GM21786 (cell line): ENCODE measurements at regions not wholly inside any gene's neighbourhood (a gene's known extent, or its start where the extent isn't known, plus 50 kb on each side); places are given as distances from the start of the nearest gene placed in this dataset.
"Not testable (repeated sequence)": the region's sequence is repeated elsewhere in the genome, so short reads cannot be mapped to it uniquely, and the experiment has no call there.

ENCODE experiments used
- ATAC-seq: cut with Tn5 transposase; IDR thresholded peaks from one replicate; pipeline ENCODE4 v1.9.1; 2021; ENCODE audit not compliant: unreplicated experiment

GRCh38 chr18:67455890-67456501 lies 60.5 kb downstream of the DSEL start:
- no peak for ATAC-seq

- no peak for ATAC-seq
Observed at GRCh38 chr18:67453901-67454300, 62.6 kb downstream of the DSEL start.

GRCh38 chr18:67451960-67452359 lies 64.6 kb downstream of the DSEL start:
- no peak for ATAC-seq

- ATAC-seq: not testable (repeated sequence)
Observed at GRCh38 chr18:67451101-67451500, 65.4 kb downstream of the DSEL start.

DNA sequence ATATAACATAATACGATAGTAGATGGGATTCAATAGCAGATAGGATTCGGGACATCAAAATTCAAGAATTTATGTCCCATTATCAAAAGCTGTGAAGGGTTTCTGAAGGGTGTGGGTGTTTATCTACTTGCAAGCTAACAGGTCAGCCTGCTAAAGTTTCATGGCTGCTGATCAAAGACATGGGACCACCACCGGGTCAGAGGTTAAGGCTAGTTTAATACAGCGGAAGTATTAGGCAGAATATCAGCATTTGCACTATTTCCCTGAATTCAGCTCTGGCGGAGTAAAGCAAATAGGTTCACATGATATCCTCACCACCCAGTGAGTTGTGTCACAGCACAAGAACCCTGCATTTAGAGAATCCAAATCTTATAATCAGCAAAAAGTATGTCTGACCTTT lies 82.5 kb downstream of the DSEL start:
- ATAC-seq: no peak

DNA sequence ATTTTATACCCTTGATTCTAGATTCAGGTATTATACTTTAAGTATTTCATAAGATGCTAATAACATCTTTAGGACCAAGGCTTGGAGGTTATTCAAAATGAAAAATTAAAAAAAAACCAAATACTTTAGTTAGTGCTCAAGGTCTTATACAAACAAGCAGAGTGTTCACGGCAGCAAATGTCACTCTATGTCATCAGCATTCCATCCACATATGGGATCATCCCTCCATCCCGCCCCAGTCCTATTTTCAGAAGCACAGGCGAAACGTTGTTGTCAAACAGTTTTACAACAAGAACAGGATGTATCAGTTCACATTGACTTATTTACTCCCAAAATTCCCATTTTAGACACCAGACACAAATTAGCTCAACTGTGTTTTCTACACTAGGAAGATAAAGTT lies 83.7 kb downstream of the DSEL start:
- ATAC-seq: no peak

DNA sequence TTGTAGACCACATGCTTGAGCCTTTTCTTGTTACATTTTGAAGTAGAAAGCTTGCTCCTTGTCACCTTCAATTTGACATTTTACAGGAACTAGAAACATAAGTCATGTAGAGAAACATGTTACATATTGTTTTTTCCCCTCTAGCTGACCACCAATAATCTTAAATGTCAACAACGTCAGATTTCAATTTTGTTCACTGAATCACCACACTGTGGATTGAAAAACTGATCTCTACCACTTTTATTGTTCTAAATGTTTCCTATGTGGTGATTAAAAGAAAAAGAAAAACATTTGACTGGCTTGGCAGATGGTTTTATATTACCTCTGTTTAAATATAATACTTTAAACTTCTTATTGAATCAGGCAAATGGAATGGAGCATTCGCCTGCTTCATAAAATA lies 87.7 kb downstream of the DSEL start:
- ATAC-seq: no peak

GRCh38 chr18:67428158-67428557 lies 88.4 kb downstream of the DSEL start:
- ATAC-seq: no peak

DNA sequence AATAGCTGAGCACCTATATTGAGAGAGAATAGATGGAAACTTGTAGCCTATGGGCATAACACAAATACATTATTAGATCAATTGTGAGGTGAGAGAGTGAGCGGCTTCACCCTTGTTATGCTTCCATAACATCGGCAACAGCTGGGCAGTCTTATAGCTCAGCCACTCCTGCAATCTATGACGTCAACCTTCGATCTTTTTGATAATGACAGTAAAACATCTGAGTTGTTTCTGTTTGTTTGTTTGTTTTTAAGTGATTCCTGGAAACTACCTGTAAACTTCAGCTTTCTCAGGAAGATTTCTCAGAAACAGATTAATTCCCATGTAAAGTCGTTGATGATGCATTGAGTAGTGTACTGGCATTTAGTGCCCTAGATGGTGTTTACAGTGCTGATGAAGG lies 90.0 kb downstream of the DSEL start:
- no peak for ATAC-seq

DNA sequence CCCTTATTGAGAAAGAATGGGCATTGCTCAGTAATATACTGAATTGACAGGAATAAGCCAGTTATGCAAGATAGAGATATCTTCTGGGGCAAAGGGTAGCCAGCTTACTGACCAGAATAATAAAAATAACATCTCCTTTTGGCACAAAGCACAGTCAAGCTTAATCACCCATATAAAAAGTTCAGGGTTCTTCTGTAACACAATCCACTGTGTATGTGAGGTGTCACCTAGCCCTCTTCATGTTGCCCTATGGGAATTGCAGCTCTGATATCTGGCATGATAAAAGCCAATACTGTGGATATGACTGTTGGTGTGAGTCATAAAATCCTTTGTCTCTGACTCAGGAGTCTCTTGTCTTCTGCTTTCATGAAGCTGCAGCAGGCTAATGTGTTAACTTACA lies 90.8 kb downstream of the DSEL start:
- ATAC-seq: no peak

DNA sequence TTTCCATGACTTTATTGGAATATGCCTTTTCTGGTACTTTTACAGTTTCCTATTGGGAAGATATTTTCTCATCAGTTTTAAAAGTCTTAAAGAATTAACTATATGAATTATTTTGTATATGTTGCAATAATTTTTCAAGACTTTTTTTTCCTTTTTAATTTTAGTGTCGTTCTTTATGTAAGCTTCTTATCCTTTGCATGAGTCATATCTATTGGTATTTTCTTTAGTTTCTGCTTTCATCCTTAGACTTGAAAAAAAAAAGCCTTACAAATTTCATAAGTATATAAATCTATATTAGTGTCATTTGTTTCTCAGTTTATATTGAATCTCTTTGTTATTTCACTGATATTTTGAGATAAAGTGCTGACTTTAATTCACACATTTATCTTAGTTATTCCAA lies 94.9 kb downstream of the DSEL start:
- no peak for ATAC-seq

GRCh38 chr18:67417864-67418523 lies 98.5 kb downstream of the DSEL start:
- peak; percentile 86 for ATAC-seq

GRCh38 chr18:67411116-67411515 lies 105.4 kb downstream of the DSEL start:
- no peak for ATAC-seq

DNA sequence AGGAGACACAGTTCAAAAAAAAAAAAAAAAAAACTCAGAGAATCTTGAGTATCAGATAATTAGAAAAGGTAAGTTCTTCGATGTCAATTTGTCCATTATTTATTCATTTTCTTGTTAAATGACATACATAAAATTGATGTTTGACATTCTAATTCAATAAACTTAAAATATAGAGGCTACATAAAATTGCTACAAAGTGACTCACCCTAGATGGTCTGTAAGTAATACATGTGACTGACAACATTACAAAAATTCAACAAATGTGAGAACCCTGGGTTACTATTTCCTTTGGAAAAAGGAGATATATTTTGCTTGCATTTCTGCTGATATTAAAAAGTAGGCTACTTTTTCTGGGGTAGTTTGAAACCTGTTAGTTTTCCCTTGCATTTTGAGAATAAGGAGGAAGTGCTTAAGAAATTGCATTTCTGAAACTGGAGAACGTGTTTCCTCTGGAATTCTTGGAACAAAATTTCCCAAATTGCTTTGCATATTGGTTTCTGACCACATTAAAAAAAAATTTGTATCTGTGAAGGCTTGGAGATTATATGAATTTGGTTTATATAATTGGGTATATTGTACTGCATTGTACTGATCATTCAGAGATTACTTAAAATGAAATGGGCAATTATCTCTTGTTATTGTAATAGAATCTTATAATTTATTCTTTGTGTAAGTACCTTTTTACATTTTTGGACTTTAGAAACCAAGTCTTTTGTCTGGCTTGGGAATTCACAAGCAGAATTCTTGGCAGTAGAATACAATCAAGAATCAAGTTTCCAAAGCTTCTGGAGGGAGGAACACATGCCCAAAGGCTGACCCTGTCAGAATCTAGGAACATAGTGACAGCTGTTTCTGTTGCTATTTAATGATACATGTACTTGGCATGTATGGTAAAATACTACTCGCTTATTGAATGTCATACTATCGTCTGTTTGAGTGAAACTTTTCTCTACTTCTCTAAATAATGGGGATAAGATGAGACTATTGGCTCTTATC lies 106.1 kb downstream of the DSEL start:
- ATAC-seq: no peak

GRCh38 chr18:67408240-67408639 lies 108.3 kb downstream of the DSEL start:
- ATAC-seq: no peak

DNA sequence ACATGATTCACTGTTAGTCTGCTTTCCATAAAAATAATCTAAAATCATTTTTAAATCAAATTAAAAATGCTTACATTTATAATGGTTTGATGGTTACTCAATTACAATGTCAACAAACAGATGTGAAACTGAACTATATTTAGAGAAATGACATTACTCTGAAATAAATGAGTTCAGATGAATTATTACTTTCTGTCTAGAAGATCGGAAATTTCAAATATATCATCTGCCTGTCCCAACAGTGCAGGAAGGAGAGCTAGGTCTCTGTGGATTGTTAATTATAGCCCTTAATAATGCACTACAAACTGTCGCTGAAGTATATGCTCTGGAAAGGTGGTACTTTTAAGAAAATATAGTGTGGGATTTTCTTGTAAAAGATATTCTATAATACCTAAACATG lies 109.8 kb downstream of the DSEL start:
- ATAC-seq: no peak

GRCh38 chr18:67402543-67402942 lies 114.0 kb downstream of the DSEL start:
- no peak for ATAC-seq

DNA sequence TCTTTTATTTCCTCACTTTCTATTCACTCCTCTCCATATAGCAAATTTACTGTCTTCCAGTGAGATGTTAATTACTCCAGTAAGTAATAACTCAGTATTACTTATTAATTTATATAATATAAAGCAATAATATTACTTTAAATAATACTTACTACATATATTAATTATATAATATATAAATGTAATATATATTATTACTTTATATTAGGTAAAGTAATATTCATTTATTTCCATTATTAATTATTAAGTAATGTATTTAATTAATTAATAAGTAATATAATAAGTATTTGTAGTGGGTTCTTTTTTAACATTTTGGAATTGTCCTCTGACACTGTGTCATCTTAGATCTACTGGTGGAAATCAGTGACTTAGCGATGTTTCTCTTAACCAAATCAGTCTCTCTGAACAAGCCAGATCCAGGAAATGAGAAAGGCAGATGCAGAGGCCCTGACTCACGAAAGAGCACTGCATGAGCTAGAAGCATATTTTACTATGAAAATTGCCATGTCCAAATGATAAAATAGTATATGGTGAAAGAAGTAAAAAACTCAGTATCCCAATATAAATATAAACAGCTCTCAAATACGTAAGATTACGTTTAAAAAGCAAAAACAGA lies 115.9 kb downstream of the DSEL start:
- no peak for ATAC-seq

DNA sequence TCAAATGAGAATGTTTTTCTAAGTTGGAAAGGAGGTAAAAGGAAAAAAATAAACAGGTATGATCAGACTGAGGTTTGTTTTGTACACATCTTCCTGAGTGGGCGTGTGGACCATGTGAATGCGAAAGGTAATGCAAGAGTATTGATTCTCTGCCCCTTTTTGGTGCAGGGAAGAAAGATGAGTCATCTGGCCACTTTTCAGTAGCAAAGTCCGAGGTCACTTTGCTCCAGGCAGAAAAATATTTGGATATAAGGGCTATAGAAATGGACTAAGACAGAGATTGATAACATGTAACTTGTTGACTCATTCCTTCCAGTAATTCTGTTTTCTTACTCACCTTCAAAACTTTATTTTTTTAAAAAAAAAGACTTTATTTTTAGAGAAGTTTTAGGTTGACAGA lies 130.5 kb downstream of the DSEL start:
- ATAC-seq: no peak

GRCh38 chr18:67385455-67385854 lies 131.1 kb downstream of the DSEL start:
- ATAC-seq: no peak

DNA sequence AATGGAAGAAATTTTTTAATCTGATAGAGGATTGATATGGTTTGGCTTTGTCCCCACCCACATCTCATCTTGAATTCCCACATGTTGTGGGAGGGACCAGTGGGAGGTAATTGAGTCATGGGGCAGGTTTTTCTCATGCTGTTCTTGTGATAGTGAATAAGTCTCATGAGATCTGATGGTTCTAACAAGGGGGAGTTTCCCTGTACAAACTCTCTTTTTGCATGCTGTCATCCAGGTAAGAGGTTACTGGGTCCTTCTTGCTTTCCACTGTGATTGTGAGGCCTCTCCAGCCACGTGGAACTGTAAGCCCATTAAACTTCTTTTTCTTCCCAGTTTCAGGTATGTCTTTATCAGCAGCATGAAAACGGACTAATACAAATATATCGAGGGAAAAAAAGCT lies 132.5 kb downstream of the DSEL start:
- not testable (repeated sequence) for ATAC-seq
